NB4 (cell line): ENCODE measurements at regions not wholly inside any gene's neighbourhood (a gene's known extent, or its start where the extent isn't known, plus 50 kb on each side); places are given as distances from the start of the nearest gene placed in this dataset.

Source experiments
- DNase-seq: peaks from one replicate; pipeline ENCODE4 v3.0.0; 2010; ENCODE audit warnings: low read depth
- H3K4me3 ChIP-seq: one replicate; pipeline ENCODE4 v1.5.1; 2011; ENCODE audit warnings: mild to moderate bottlenecking, low read depth, low read length, moderate library complexity
- CTCF ChIP-seq: IDR thresholded peaks from one replicate; pipeline ENCODE4 v1.5.1; 2012; ENCODE audit warnings: low read depth, low read length
- MAX ChIP-seq: IDR thresholded peaks from 2 replicates; pipeline ENCODE4 v1.6.1; 2011; ENCODE audit warnings: low read depth, low read length
- MYC ChIP-seq: IDR thresholded peaks from 2 replicates; pipeline ENCODE4 v1.6.1; 2011; ENCODE audit warnings: low read depth, low read length
- POLR2A ChIP-seq: IDR thresholded peaks from 2 replicates; pipeline ENCODE4 v1.6.1; 2011; ENCODE audit warnings: mild to moderate bottlenecking; ENCODE audit not compliant: insufficient read length; ENCODE audit errors: extremely low read depth

DNA sequence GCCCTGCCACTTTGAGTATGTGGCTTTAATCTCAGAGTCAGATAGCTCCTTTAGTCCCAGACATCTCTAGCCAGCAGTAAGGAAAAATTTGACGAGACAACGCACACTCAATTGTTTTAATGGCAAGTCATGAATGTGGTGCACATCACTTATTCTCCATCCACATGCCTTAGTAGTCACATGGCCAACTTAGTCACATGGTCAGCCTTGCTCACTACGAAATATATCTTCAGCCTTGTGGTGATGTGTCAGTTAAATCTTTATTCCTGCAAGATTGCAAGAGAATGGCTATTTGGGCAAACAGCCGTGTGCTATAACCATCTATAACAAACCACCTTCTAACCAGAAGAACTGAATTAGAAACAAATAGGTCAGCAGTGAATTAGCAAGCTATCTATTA lies 871.1 kb upstream of the CELF2 start:
- no peak for TF ChIP-seq MYC
- TF ChIP-seq MAX, result no peak
- TF ChIP-seq POLR2A, result no peak
- TF ChIP-seq CTCF, result no peak
- no peak for DNase-seq
- no peak overlapping the region for H3K4me3 ChIP-seq

- no peak for DNase-seq
- TF ChIP-seq POLR2A (no peak), MAX (no peak), CTCF (no peak), MYC (no peak)
- H3K4me3 ChIP-seq, result no peak overlapping the region
Measured at GRCh38 chr10:10149899-10150298, 867.8 kb upstream of the CELF2 start.

DNA sequence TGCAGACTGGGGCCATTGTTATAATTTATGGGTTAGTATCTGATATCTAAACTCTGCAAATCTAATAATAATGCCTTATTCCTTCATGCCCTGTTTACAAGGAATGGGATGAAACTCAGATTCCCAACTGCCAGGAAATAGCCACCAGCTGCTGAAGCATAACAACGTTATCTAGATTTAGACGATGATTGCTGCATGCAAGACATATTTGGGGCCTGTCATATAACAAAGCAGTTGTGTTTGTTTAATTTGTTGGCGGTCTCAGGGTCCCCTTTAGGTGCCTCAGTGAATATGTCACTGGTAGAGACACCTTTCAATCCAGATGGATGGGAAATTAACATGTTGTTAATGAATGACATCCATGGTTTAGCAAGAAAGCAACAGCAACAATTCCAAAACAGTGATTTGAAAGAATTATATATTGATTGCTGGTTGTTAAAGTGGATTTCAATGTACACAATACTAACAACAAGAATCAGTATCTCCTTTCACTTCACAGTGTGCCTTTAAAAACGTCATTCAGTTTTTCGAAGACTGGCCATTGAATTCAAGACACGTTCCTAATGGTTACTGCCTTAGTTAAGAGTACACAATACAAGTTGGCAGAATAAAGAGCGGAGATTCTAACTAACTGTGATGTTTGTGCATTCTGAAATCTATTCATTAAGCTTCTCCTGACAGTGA lies 860.6 kb upstream of the CELF2 start:
- DNase-seq, result no peak
- no peak for TF ChIP-seq CTCF
- TF ChIP-seq MAX, result no peak
- no peak for TF ChIP-seq POLR2A
- TF ChIP-seq MYC, result no peak

DNA sequence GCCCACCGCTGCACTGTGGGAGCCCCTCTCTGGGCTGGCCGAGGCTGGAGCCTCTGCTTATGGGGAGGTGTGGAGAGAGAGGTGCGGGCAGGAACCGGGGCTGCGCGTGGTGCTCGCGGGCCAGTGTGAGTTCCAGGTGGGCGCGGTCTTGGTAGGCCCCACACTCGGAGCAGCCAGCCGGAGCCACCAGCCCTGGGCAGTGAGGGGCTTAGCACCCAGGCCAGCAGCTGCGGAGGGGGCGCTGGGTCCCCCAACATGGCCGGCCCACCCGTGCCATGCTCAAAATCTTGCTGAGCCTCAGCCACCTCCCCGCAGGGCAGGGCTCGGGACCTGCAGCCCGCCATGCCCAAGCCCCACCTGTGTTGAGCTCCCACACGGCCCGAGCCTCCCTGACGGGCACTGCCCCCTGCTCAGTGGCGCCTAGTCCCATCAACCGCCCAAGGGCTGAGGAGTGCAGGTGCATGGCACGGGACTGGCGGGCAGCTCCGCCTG lies 856.8 kb upstream of the CELF2 start:
- no peak for TF ChIP-seq POLR2A
- no peak for TF ChIP-seq MYC
- no peak for DNase-seq
- no peak overlapping the region for H3K4me3 ChIP-seq

More for the DNA sequence above, 860.6 kb upstream of the CELF2 start:
- no peak overlapping the region for H3K4me3 ChIP-seq

GRCh38 chr10:10164848-10165247 lies 852.8 kb upstream of the CELF2 start:
- no peak for DNase-seq
- TF ChIP-seq CTCF, result no peak
- no peak for TF ChIP-seq MAX
- TF ChIP-seq POLR2A, result no peak
- no peak for TF ChIP-seq MYC
- no peak overlapping the region for H3K4me3 ChIP-seq

DNA sequence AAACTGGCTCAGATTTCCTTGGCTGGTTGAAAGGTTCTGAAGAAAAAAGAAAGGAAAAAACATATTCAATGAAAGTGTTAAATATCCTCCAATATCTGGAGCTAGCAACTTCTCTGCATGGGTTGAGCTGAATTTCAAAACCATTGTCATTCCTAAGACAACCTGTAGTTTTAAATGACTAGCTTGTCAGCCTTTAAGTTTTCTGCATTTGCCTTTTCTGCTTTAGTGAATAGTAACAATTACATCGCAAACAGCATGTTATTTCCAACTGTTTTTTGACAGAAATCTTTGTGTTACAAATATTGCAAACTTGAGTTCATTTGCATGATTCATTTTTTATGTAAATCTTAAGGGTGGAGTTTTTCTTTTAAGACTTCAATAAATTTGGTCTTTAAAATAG lies 852.3 kb upstream of the CELF2 start:
- no peak for DNase-seq
- no peak overlapping the region for H3K4me3 ChIP-seq
- TF ChIP-seq POLR2A (no peak), MYC (no peak), MAX (no peak), CTCF (no peak)
